A549 (cell line): ENCODE measurements at regions not wholly inside any gene's neighbourhood (a gene's known extent, or its start where the extent isn't known, plus 50 kb on each side); places are given as distances from the start of the nearest gene placed in this dataset.

Experiments used
- ATAC-seq, 2 experiments: fragments of 200-7000 bp in 1 of 2; fragments of >200 bp in 1 of 2; cut with Nextera tagmentation in 1 of 2; cut with Tn5 transposase in 1 of 2; 3 replicates each; pipeline versions ENCODE4 v1.8.0 to v1.9.1; 2018 to 2020; ENCODE audit warnings: mild to moderate bottlenecking in 1 of 2, moderate library complexity in 1 of 2
- CTCF ChIA-PET: fragments of 300-600 bp; sonication (Branson Sonifier 250); formaldehyde crosslinking; extraction: SDS; loops from one replicate; lab custom pipeline; 2021; ENCODE audit warnings: antibody characterized with exemption, inconsistent platforms; lab: Yijun Ruan, JAX
- POLR2A ChIA-PET: fragments of 350-600 bp; formaldehyde crosslinking; extraction: SDS; loops from one replicate; lab custom pipeline; 2021; ENCODE audit warnings: antibody characterized with exemption, inconsistent platforms; lab: Yijun Ruan, JAX
- DNase-seq, 2 experiments: peaks; one replicate each; pipeline versions ENCODE4 v3.0.0 to v3.0.0-alpha.2; 2011 to 2016; ENCODE audit warnings: low read depth in 1 of 2, low spot score in 1 of 2
- FAIRE-seq: peaks from 2 replicates; lab custom pipeline; 2011; peaks lifted over from hg19 to GRCh38; lab: Jason Lieb, UNC
- H3K27ac ChIP-seq, 2 experiments: fragments of >200 bp; sonication (Bioruptor Twin); formaldehyde crosslinking; 3 replicates each; pipeline ENCODE4 v1.5.1; 2016 to 2017
- H3K4me1 ChIP-seq: fragments of >200 bp; sonication (Bioruptor Twin); formaldehyde crosslinking; 3 replicates; pipeline ENCODE4 v1.6.1; 2016
- H3K4me2 ChIP-seq: fragments of >200 bp; sonication (Bioruptor Twin); formaldehyde crosslinking; 3 replicates; pipeline ENCODE4 v1.6.1; 2016
- H3K4me3 ChIP-seq: fragments of >200 bp; sonication (Bioruptor Twin); formaldehyde crosslinking; 3 replicates; pipeline ENCODE4 v1.5.1; 2016
- H3K9me3 ChIP-seq: fragments of >200 bp; sonication (Bioruptor Twin); formaldehyde crosslinking; 3 replicates; pipeline ENCODE4 v1.6.1; 2016
- CBX2 ChIP-seq: fragments of 200-600 bp; sonication (generic); IDR thresholded peaks from 2 replicates; pipeline ENCODE4 v1.6.1; 2016; ENCODE audit warnings: low read depth, mild to moderate bottlenecking, borderline replicate concordance
- CHD2 ChIP-seq: fragments of 150-350 bp; IDR thresholded peaks from 2 replicates; pipeline ENCODE4 v1.6.1; 2014; ENCODE audit warnings: low read length; ENCODE audit not compliant: partially characterized antibody
- EHF ChIP-seq: fragments of 250-450 bp; sonication (Bioruptor Pico); IDR thresholded peaks from 2 replicates; pipeline ENCODE4 v1.5.0; 2020; ENCODE audit warnings: mild to moderate bottlenecking
- FOSB ChIP-seq: fragments of 250-450 bp; sonication (Bioruptor Pico); IDR thresholded peaks from 2 replicates; pipeline ENCODE4 v1.5.0; 2020; ENCODE audit warnings: mild to moderate bottlenecking, moderate library complexity
- GATA3 ChIP-seq: IDR thresholded peaks from 2 replicates; pipeline ENCODE4 v1.6.1; 2012; ENCODE audit warnings: borderline replicate concordance
- HDAC2 ChIP-seq: fragments of 200-600 bp; sonication (generic); IDR thresholded peaks from 2 replicates; pipeline ENCODE4 v1.6.1; 2016
- HEYL ChIP-seq: fragments of 250-450 bp; sonication (Bioruptor Pico); IDR thresholded peaks from 2 replicates; pipeline ENCODE4 v1.8.0; 2021; ENCODE audit warnings: mild to moderate bottlenecking, moderate library complexity
- HOXA7 ChIP-seq: fragments of 250-450 bp; sonication (Bioruptor Pico); IDR thresholded peaks from 2 replicates; pipeline ENCODE4 v1.5.0; 2020; ENCODE audit warnings: mild to moderate bottlenecking, moderate library complexity
- HOXB13 ChIP-seq: fragments of 250-450 bp; sonication (Bioruptor Pico); IDR thresholded peaks from 2 replicates; pipeline ENCODE4 v1.5.0; 2020; ENCODE audit warnings: low read depth, mild to moderate bottlenecking, moderate library complexity
- MAFK ChIP-seq: fragments of 450-650 bp; IDR thresholded peaks from 2 replicates; pipeline ENCODE4 v1.6.1; 2014; ENCODE audit not compliant: partially characterized antibody
- MAX ChIP-seq: IDR thresholded peaks from 2 replicates; pipeline ENCODE4 v1.6.1; 2012
- NR3C1 ChIP-seq: fragments of >200 bp; sonication (Bioruptor Twin); formaldehyde crosslinking; IDR thresholded peaks from 3 replicates; pipeline ENCODE4 v1.6.1; 2017
- RAD21 ChIP-seq, 2 experiments: fragments of >200 bp in 1 of 2; sonication (Bioruptor Twin) in 1 of 2; formaldehyde crosslinking in 1 of 2; IDR thresholded peaks in 1 of 2; conservative IDR thresholded peaks in 1 of 2; 2 replicates in 1 of 2; 3 replicates in 1 of 2; pipeline ENCODE4 v1.6.1; 2012 to 2018; ENCODE audit warnings: inconsistent platforms in 1 of 2
- RARB ChIP-seq: fragments of 250-450 bp; sonication (Bioruptor Pico); IDR thresholded peaks from 2 replicates; pipeline ENCODE4 v1.8.0; 2021; ENCODE audit warnings: mild to moderate bottlenecking, moderate library complexity
- RCOR1 ChIP-seq: fragments of 150-350 bp; IDR thresholded peaks from 2 replicates; pipeline ENCODE4 v1.6.1; 2014; ENCODE audit warnings: antibody characterized with exemption, low read length, low read depth
- TFCP2L1 ChIP-seq: fragments of 250-450 bp; sonication (Bioruptor Pico); IDR thresholded peaks from 2 replicates; pipeline ENCODE4 v1.5.0; 2021; ENCODE audit warnings: mild to moderate bottlenecking
- ZNF302 ChIP-seq: fragments of 250-450 bp; sonication (Bioruptor Pico); IDR thresholded peaks from 2 replicates; pipeline ENCODE4 v1.9.0; 2021; ENCODE audit warnings: inconsistent platforms, mild to moderate bottlenecking, moderate library complexity
- WGBS: methylation state at CpG from one replicate; pipeline ENCODE4 v1.1.6; 2017; ENCODE audit errors: missing lambda C conversion rate; 5-methylcytosine and 5-hydroxymethylcytosine counted together
- TF ChIP-seq, protein P1 (sequence below): fragments of >200 bp; sonication (Bioruptor Twin); formaldehyde crosslinking; IDR thresholded peaks from 3 replicates; pipeline ENCODE4 v1.5.1; 2016
- TF ChIP-seq, protein P2 (sequence below): IDR thresholded peaks from 2 replicates; pipeline ENCODE4 v1.6.1; 2012
- TF ChIP-seq, protein P3 (sequence below): IDR thresholded peaks from 2 replicates; pipeline ENCODE4 v1.6.1; 2012; ENCODE audit warnings: low read depth, borderline replicate concordance

- TF ChIP-seq TFCP2L1 (CRISPR knock-in tag) (no peak), HEYL (CRISPR knock-in tag) (no peak), CHD2 (no peak)
Observed at GRCh38 chr3:117263745-117264144, 554.2 kb downstream of the TUSC7 start (continued).

DNA sequence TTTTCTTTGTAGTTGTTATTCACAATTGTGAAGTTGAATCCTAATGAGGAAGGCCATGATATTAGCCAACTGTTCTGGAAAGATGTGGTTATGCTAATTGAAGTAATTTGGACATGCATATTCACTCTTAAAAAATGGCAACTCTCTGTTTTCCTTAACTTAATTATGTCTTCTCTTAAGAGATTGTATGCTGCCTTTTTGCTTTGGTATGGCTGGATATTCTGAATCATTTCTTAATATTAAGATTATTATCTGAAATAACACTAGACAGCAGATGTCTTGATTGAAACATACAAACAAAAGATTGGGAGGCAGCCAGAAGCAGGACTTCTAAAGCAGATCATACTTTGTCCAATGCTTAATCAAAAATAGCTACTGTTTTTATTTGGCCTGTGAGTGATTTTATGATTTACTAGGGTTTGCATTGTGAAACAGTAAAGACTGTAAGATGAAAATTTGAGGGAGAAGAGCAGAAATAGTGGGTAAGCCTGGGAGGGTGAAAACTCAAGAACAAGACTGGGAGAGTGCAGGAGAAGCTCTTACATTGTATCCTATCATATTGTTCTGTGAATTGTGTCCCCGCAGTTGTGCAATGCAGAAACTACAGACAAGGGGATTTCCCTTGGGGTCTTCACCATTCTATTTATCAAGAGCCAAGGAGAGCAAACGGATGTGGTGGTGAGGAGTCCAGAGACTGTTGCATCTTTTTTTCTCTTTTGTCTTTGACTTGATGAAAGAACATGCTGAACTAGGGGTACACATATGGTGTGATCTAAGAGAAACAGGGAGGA, 554.8 kb downstream of the TUSC7 start:
- H3K27ac ChIP-seq = no peak overlapping the region
- H3K4me3 ChIP-seq = no peak overlapping the region
- no peak for FAIRE-seq
- ChIA-PET CTCF (no interaction called here), POLR2A (no interaction called here)
- H3K4me1 ChIP-seq = peaks cover 6% of the 10 kb centered on the region; the same call in 1 of the 3 replicates
- 0 out of 3 replicates have a peak overlapping the region, but pooled peaks have one; percentile 23 for H3K4me2 ChIP-seq
- no peak for TF ChIP-seq HDAC2
- no peak for DNase-seq
- WGBS = 68% methylated on average over 2 of the region's 2 CpGs
- H3K9me3 ChIP-seq = no peaks in the 10 kb centered on the region
- ATAC-seq = no peak

GRCh38 chr3:117266806-117267205, 557.2 kb downstream of the TUSC7 start:
- TF ChIP-seq, protein P1, sequence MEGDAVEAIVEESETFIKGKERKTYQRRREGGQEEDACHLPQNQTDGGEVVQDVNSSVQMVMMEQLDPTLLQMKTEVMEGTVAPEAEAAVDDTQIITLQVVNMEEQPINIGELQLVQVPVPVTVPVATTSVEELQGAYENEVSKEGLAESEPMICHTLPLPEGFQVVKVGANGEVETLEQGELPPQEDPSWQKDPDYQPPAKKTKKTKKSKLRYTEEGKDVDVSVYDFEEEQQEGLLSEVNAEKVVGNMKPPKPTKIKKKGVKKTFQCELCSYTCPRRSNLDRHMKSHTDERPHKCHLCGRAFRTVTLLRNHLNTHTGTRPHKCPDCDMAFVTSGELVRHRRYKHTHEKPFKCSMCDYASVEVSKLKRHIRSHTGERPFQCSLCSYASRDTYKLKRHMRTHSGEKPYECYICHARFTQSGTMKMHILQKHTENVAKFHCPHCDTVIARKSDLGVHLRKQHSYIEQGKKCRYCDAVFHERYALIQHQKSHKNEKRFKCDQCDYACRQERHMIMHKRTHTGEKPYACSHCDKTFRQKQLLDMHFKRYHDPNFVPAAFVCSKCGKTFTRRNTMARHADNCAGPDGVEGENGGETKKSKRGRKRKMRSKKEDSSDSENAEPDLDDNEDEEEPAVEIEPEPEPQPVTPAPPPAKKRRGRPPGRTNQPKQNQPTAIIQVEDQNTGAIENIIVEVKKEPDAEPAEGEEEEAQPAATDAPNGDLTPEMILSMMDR = no peak
- no peak for TF ChIP-seq MAX
- no peak for TF ChIP-seq RCOR1
- TF ChIP-seq HEYL (CRISPR knock-in tag) = no peak
- TF ChIP-seq FOSB = no peak
- no peak for TF ChIP-seq RARB (CRISPR knock-in tag)
- TF ChIP-seq CBX2 = no peak
- no peak for TF ChIP-seq EHF
- no peak for TF ChIP-seq GATA3
- TF ChIP-seq HOXA7 (CRISPR knock-in tag) = no peak
- no peak for TF ChIP-seq HOXB13 (CRISPR knock-in tag)
- TF ChIP-seq, protein P2, sequence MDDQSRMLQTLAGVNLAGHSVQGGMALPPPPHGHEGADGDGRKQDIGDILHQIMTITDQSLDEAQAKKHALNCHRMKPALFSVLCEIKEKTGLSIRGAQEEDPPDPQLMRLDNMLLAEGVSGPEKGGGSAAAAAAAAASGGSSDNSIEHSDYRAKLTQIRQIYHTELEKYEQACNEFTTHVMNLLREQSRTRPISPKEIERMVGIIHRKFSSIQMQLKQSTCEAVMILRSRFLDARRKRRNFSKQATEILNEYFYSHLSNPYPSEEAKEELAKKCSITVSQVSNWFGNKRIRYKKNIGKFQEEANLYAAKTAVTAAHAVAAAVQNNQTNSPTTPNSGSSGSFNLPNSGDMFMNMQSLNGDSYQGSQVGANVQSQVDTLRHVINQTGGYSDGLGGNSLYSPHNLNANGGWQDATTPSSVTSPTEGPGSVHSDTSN = no peak
- TF ChIP-seq RAD21 (conservative IDR thresholded peaks at IDR 0.05 in 1 of 2, IDR thresholded peaks at IDR 0.05 in 1 of 2) = no peak
- TF ChIP-seq, protein P3, sequence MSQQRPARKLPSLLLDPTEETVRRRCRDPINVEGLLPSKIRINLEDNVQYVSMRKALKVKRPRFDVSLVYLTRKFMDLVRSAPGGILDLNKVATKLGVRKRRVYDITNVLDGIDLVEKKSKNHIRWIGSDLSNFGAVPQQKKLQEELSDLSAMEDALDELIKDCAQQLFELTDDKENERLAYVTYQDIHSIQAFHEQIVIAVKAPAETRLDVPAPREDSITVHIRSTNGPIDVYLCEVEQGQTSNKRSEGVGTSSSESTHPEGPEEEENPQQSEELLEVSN = no peak
- no peak for TF ChIP-seq NR3C1
- no peak for TF ChIP-seq MAFK
- TF ChIP-seq ZNF302 (CRISPR knock-in tag) = no peak
- Histone ChIP-seq H3K27ac (no peak overlapping the region), H3K4me2 (no peak overlapping the region), H3K4me3 (no peak overlapping the region), H3K9me3 (no peaks in the 10 kb centered on the region), H3K4me1 (peaks cover 6% of the 10 kb centered on the region; the same call in 1 of the 3 replicates)
- ChIA-PET POLR2A (no interaction called here), CTCF (no interaction called here)
- no peak for ATAC-seq
- no peak for FAIRE-seq
- DNase-seq = no peak
